PC-9 (cell line): ENCODE measurements at regions not wholly inside any gene's neighbourhood (a gene's known extent, or its start where the extent isn't known, plus 50 kb on each side); places are given as distances from the start of the nearest gene placed in this dataset.

Source experiments
- BruUV-seq: library from RNA; stranded (reverse); fragments of 400-500 nt; replicated peaks from 2 replicates; lab custom pipeline; 2021; lab: Mats Ljungman, UMichigan
- CTCF ChIA-PET: fragments of 300-600 bp; sonication (Branson Sonifier 250); formaldehyde crosslinking; loops from one replicate; lab custom pipeline; 2022; ENCODE audit warnings: antibody characterized with exemption; lab: Charles Lee
- POLR2A ChIA-PET: fragments of 300-600 bp; sonication (Branson Sonifier 250); formaldehyde crosslinking; loops from one replicate; lab custom pipeline; 2022; ENCODE audit warnings: antibody characterized with exemption; ENCODE audit not compliant: unreplicated experiment; lab: Charles Lee
- DNase-seq, 2 experiments: peaks; one replicate each; pipeline versions ENCODE4 v3.0.0 to v3.0.0-alpha.2; 2015 to 2022; ENCODE audit warnings: mixed read lengths in 1 of 2
- H2AFZ ChIP-seq: fragments of 200-600 bp; sonication (generic); 2 replicates; pipeline ENCODE4 v1.8.1; 2017; ENCODE audit warnings: antibody characterized with exemption
- H3F3A ChIP-seq: fragments of 200-600 bp; sonication (generic); 2 replicates; pipeline ENCODE4 v1.8.1; 2017; ENCODE audit warnings: antibody characterized with exemption, mild to moderate bottlenecking, low read depth; ENCODE audit not compliant: insufficient read depth
- H3K27ac ChIP-seq: fragments of 200-600 bp; sonication (generic); 2 replicates; pipeline ENCODE4 v1.6.1; 2016; ENCODE audit warnings: mixed run types
- H3K27me3 ChIP-seq: fragments of 200-600 bp; sonication (generic); 2 replicates; pipeline ENCODE4 v1.6.1; 2016; ENCODE audit warnings: low read depth, mixed run types; ENCODE audit not compliant: insufficient read depth
- H3K36me3 ChIP-seq: fragments of 200-600 bp; sonication (generic); 2 replicates; pipeline ENCODE4 v1.6.1; 2016; ENCODE audit warnings: low read depth, mixed run types
- H3K4me1 ChIP-seq: fragments of 200-600 bp; sonication (generic); replicated peaks from 2 replicates; pipeline ENCODE4 v1.6.1; 2016; ENCODE audit warnings: mixed run types; ENCODE audit not compliant: insufficient read depth
- H3K4me2 ChIP-seq: fragments of 200-600 bp; sonication (generic); 2 replicates; pipeline ENCODE4 v1.6.1; 2017; ENCODE audit warnings: mixed run types
- H3K4me3 ChIP-seq: fragments of 200-600 bp; sonication (generic); 2 replicates; pipeline ENCODE4 v1.6.1; 2016; ENCODE audit warnings: mixed run types
- H3K79me2 ChIP-seq: fragments of 200-600 bp; sonication (generic); 2 replicates; pipeline ENCODE4 v1.6.1; 2017; ENCODE audit warnings: low read depth, mixed run types
- H3K9me2 ChIP-seq: fragments of 200-600 bp; sonication (generic); 2 replicates; pipeline ENCODE4 v1.8.1; 2017; ENCODE audit warnings: mild to moderate bottlenecking; ENCODE audit not compliant: insufficient read depth
- H3K9me3 ChIP-seq: fragments of 200-600 bp; sonication (generic); 2 replicates; pipeline ENCODE4 v1.8.1; 2016; ENCODE audit warnings: low read depth; ENCODE audit not compliant: insufficient read depth
- H4K20me1 ChIP-seq: fragments of 200-600 bp; sonication (generic); 2 replicates; pipeline ENCODE4 v1.8.1; 2017; ENCODE audit not compliant: insufficient read depth
- CTCF ChIP-seq: fragments of 200-600 bp; sonication (generic); conservative IDR thresholded peaks from 2 replicates; pipeline ENCODE4 v1.6.1; 2017; ENCODE audit warnings: mixed run types, antibody characterized with exemption, mild to moderate bottlenecking, moderate library complexity
- EZH2 ChIP-seq: fragments of 200-600 bp; sonication (generic); IDR thresholded peaks from 2 replicates; pipeline ENCODE4 v1.8.0; 2017; ENCODE audit warnings: antibody characterized with exemption, low read depth
- intact Hi-C: fragments of 100-400 bp; cut with micrococcal nuclease; formaldehyde crosslinking; loops from one replicate; pipeline ENCODE4 v1.10.0; 2022; ENCODE audit not compliant: unreplicated experiment

GRCh38 chr12:87676731-87677130, 352.5 kb downstream of the C12orf50 start:
- Histone ChIP-seq H2AFZ (no peak overlapping the region), H3K9me2 (no peaks in the 10 kb centered on the region), H3K4me1 (no peaks in the 10 kb centered on the region), H3K4me2 (no peak overlapping the region), H3K27me3 (no peaks in the 10 kb centered on the region), H3K36me3 (no peaks in the 10 kb centered on the region), H3K27ac (no peak overlapping the region), H3K9me3 (no peaks in the 10 kb centered on the region), H3F3A (no peaks in the 10 kb centered on the region), H3K4me3 (no peak overlapping the region), H4K20me1 (no peaks in the 10 kb centered on the region), H3K79me2 (no peaks in the 10 kb centered on the region)
- BruUV-seq = no TSS peak
- CTCF ChIA-PET = no interaction called here
- POLR2A ChIA-PET = no interaction called here
- intact Hi-C loops = no loop called here
- no peak for TF ChIP-seq EZH2
- TF ChIP-seq CTCF = no peak
- no peak for DNase-seq

GRCh38 chr12:87671757-87672156, 357.4 kb downstream of the C12orf50 start:
- BruUV-seq = no TSS peak
- DNase-seq = no peak
- H3K4me1 ChIP-seq = no peaks in the 10 kb centered on the region
- H3K27me3 ChIP-seq = no peaks in the 10 kb centered on the region
- ChIA-PET POLR2A (no interaction called here), CTCF (no interaction called here)
- H3K9me2 ChIP-seq = no peaks in the 10 kb centered on the region
- H3K4me3 ChIP-seq = no peak overlapping the region
- H3K9me3 ChIP-seq = no peaks in the 10 kb centered on the region
- no peaks in the 10 kb centered on the region for H3K36me3 ChIP-seq
- H4K20me1 ChIP-seq = no peaks in the 10 kb centered on the region
- no peaks in the 10 kb centered on the region for H3K79me2 ChIP-seq
- no peak overlapping the region for H3K27ac ChIP-seq
- no peak for TF ChIP-seq CTCF
- no peak for TF ChIP-seq EZH2
- intact Hi-C loops = no loop called here
- H2AFZ ChIP-seq = no peak overlapping the region
- no peaks in the 10 kb centered on the region for H3F3A ChIP-seq
- H3K4me2 ChIP-seq = no peak overlapping the region

- Histone ChIP-seq H3K36me3 (no peaks in the 10 kb centered on the region), H3K9me3 (no peaks in the 10 kb centered on the region), H3K27ac (no peak overlapping the region), H3K27me3 (no peaks in the 10 kb centered on the region), H2AFZ (0 out of 2 replicates have a peak overlapping the region, but pooled peaks have one; percentile 43), H3K4me3 (no peak overlapping the region), H4K20me1 (no peaks in the 10 kb centered on the region), H3K4me1 (no peaks in the 10 kb centered on the region), H3K4me2 (no peak overlapping the region), H3F3A (no peaks in the 10 kb centered on the region), H3K79me2 (no peaks in the 10 kb centered on the region), H3K9me2 (no peaks in the 10 kb centered on the region)
- ChIA-PET CTCF (no interaction called here), POLR2A (no interaction called here)
- no peak for TF ChIP-seq EZH2
- no peak for TF ChIP-seq CTCF
- no peak for DNase-seq
- intact Hi-C loops = no loop called here
- no TSS peak for BruUV-seq
Observed at GRCh38 chr12:87670448-87670847, 358.8 kb downstream of the C12orf50 start.
